ENCODE measurements at regions not wholly inside any gene's neighbourhood (a gene's known extent, or its start where the extent isn't known, plus 50 kb on each side); places are given as distances from the start of the nearest gene placed in this dataset.
"Not testable (repeated sequence)": the region's sequence is repeated elsewhere in the genome, so short reads cannot be mapped to it uniquely, and the experiment has no call there.

GRCh38 chr12:83665634-83666218, 979.0 kb downstream of the TMTC2 start:
- DNase-seq = no peak

GRCh38 chr12:83664650-83665049, 977.9 kb downstream of the TMTC2 start:
- DNase-seq = no peak

DNA sequence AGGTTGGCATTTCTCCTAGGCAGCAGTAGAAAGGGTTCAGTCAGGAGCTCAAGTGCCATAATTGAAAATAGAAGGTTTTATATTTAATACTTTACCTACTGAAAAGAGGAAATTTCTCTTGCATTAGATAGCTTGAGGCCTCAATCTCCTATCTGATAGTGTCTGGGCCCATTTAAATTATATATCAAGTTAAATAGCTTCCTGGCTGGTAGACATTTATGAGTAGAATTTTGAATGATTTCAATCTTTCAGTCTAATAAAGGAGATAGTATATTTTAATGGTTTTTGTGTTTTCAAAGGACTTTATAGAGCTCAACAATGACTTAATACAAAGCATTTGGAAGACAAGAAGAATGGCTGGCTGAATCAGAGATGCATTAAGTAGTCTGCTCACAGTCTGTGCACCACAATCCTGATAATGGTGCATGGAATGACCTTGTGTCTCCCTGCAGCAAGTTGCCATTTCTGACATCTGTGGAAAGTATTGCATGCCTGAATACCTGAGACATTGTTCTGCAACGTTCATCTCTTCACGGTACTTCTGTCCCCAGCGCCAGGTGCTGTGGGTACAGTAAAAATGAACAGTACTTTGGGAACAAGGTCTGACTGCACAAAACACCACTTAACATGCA, 974.1 kb downstream of the TMTC2 start:
- DNase-seq = no peak

- DNase-seq = no peak
These were observed 972.6 kb downstream of the TMTC2 start for GRCh38 chr12:83659321-83659720.

DNA sequence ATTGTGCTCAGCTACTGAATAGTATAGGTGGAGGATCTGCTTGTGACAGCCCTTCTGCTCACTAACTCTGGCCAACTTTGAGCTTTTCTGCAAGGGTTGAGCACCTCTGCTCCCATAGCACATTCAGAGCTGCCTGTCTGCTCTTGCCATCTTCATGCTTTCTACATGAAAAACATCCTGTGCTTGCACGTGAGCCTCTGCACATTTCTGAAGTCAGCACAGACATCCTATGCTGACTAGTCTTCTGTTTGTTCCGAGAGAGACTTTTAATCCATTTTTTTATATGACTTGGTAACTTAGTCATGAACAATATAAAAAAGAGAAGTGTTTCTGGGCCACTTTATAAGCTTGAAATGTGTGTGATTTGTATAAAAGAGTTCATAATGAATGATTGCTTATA, 969.3 kb downstream of the TMTC2 start:
- DNase-seq = no peak

- no peak for DNase-seq
These were observed 955.5 kb downstream of the TMTC2 start for GRCh38 chr12:83642205-83642604.

GRCh38 chr12:83641789-83642188, 955.1 kb downstream of the TMTC2 start:
- DNase-seq = no peak

DNA sequence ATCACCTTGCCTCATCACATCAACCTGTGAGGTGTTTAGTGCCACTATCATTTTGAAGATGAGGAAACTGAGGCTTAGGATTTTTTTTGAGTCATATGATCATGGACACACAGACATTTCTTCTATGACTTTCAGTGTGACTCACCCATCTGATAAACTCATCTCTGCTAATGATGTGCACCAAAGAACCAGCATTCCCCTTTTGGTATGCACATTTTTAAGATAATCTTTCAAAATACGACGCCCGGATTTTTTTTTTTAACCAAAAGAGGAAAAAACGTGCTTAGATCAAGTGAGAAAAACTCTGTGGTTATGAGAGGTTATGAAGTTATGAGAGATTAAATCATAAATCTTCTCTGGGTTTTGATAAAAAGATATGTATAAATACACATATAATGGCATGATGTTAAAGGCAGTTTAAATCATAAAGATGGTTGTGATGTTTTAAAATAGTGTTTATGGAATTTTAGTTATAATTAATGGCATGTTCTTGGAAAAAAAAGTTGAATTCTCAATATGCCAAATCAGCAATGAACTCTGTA, 948.1 kb downstream of the TMTC2 start:
- no peak for DNase-seq

GRCh38 chr12:83630526-83630925, 943.8 kb downstream of the TMTC2 start:
- no peak for DNase-seq

DNA sequence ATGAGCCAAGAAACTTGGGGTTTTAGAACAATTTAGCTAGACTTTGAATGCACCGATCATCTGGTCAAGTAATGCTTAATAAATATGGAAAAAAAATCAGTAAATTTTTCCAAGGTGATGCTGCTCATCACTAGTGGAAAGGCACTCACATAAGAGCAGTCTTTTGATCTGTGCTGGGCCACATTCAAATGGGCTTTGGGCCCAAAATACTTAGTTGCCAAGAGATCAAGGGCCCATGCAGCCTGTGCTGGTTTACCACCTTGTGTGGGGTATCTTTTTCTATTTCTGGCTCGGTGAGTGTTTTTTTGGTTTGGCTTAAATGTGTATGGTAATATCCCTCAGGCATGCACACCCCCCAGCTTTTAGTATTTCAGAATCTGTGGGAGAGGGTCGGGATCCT, 943.2 kb downstream of the TMTC2 start:
- DNase-seq = no peak

DNA sequence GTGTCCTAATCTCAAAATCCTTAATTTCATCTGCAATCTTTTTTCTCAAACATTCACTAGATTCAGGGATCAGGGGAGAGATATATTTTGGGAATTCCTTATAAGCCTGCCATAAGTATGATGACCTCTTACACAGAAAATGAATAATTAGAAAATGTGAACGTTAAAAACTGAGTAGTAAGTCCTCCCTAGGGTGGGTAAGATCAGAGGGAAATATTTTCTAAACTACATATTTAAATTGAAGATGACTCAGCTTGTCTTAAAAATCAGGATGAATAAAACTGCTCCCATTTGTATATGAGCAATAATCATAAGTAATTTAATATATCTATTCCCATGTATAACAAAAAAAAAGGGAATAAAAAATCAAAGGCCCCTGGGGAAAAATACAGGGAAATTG, 935.5 kb downstream of the TMTC2 start:
- DNase-seq = no peak

DNA sequence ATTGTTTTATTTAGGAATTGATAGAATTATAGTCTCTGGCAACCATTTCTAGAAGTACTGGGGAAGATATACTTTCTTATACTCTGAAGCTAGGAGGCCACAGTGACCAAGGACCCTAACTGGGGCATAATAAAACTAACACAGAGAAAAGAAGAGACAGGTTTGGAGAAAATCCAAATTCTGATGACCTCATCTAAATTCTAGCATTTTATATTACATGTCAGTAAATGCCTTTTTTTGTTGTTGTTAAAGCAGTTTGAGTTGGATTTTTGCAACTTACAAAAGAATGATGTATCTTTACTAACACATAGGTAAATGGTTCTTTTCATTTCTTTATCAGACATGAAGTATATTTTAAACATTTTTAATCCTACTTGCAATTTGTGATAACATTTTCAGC, 933.3 kb downstream of the TMTC2 start:
- DNase-seq = no peak

DNA sequence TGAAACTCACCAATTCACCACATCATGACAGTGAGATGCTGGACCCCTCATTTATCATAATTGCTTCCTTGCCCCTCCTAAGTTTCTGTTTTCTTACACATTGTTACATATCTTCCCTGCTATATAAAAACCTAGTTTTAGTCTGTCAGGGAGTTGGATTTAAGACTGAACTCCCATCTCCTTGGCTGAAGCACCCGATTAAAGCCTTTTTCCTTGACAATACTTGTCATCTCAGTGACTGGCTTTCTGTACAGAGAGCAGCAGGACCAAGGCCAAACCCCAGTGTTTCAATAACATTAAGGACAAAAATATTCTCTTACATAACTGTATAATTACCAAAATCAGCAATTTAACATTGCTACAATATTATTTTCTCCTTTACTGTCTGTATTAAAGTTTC, 928.4 kb downstream of the TMTC2 start:
- DNase-seq = no peak

DNA sequence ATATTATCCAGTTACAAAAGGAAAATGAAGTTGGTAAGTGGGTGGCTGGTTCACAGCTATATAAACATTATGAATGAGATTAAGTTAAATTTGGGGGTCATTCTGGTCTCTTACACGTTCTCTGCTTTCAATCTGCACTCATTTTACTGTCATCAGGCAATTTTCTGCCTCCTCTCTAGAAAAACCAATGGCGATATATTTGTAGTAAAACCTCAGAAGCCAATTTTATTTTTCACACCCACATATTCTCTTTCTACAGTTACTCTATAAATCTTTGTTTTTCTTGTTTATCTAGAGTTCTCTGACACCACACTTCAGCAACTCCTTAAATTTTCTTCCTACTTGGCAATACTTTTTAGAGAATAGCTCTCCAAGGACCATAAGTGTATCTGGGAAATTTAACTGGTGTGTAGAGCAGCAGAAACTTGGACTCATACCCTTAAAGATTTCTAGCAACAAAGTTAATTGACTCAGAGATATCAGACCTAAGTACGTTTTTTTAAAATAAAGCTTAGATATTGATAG, 926.9 kb downstream of the TMTC2 start:
- DNase-seq = no peak

- no peak for DNase-seq
These were observed 916.4 kb downstream of the TMTC2 start for GRCh38 chr12:83603106-83603505.

GRCh38 chr12:83575326-83575725, 888.6 kb downstream of the TMTC2 start:
- DNase-seq = no peak

- DNase-seq = no peak
These were observed 887.4 kb downstream of the TMTC2 start for GRCh38 chr12:83574142-83574541.

DNA sequence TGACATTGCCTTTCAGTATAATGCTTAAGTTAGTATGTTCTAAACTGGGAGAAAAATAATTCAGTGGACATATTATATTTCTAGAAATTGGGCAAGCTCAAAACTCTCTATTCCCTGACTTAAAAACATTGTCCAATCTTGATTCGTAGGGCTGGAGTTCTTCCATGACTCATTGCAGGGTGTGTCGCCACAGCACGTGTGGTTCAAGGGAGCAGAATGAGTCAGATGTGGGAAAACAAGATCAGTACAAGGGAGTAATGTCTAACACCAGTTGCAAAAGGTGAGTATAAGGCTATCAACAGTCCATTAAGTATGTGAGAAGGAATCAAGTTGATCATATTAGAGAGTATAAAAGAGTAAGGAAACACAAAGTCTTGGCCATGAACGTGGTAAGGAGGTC, 887.0 kb downstream of the TMTC2 start:
- no peak for DNase-seq

GRCh38 chr12:83559650-83560049, 872.9 kb downstream of the TMTC2 start:
- no peak for DNase-seq

DNA sequence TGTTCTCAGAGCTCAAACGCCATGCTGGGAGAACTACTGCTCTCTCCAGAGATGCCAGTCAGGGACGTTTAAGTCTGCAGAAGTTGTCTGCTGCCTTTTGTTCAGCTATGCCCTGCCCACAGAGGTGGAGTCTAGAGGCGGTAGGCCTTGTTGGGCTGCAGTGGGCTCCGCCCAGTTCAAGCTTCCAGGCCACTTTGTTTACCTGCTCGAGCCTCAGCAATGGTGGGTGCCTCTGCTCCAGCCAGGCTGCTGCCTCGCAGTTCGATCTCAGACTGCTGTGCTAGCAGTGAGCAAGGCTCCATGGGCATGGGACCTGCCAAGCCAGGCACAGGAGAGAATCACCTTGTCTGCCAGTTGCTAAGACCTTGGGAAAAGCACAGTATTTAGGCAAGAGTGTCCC, 869.3 kb downstream of the TMTC2 start:
- DNase-seq = not testable (repeated sequence)

DNA sequence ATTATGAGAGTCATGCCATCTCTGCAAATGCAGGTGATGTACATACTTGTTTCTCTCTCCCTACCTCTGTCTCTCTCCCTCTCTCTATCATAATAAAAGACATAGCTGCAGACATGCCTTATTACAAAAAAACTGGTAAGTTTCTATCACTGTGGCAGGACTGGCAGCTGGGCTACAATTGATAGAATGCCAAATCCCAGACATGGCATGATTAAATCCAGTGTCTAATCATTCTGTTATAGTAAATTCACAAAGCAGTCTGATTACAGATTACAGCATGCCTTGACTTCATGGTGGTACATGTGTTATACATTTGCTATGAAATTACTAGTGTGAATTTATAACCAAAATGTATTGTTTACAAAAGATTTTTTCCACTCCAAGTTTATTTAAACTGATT, 854.7 kb downstream of the TMTC2 start:
- no peak for DNase-seq

DNA sequence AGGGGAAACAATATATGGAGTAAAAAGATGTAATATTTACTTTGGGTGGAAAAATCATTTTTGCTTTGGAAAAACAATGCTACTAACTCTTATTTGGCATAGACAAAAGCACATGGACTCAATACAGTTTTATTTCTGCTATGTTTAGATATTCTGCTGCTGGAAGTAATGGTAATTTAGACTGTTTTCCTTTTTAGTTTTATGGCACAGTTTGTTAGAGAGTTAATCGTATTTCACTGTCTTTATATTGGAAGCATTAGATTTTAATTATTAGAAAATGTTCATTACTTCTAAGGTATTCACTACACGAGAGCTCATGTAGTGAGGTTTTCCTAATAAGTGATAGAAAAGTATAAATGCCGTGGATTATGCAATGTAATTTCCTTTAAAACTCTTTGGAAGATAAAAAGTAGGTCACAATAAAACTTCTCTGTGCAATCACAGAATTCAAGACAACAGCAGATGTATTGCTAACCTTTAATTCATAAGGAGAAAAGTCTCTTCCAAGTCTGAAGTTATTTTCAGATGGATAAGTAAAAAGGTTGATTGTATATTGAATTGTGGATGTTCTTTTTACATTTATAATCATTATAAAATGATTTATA, 851.8 kb downstream of the TMTC2 start:
- no peak for DNase-seq

GRCh38 chr12:83537428-83538053, 850.8 kb downstream of the TMTC2 start:
- DNase-seq = no peak

- DNase-seq = no peak
These were observed 849.8 kb downstream of the TMTC2 start for GRCh38 chr12:83536496-83536895.

Measured in inflammatory macrophage (primary cell).